ENCODE measurements at regions not wholly inside any gene's neighbourhood (a gene's known extent, or its start where the extent isn't known, plus 50 kb on each side); places are given as distances from the start of the nearest gene placed in this dataset.

DNA sequence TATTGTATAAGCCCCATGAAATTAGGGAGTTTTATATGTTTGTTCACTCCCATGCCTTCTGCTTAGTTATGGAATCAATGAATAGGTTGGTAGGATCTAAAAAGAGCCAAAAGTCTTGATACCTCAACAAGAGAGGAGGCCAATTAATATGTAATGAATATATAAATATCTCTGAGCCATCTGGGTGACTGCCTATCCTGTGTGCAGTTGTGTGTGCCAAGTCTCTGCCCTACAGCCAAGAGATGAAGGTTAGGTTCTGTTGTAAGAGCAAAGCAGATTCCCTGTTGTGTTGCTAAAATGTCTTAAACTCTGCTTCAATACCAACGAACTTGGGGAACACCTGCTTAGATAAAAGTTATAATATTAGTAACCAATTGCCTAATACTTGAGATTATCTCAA, 61.8 kb upstream of the GORAB start:
- DNase-seq, result no peak

- DNase-seq, result no peak
These were observed 60.4 kb upstream of the GORAB start for GRCh38 chr1:170471398-170472053.

DNA sequence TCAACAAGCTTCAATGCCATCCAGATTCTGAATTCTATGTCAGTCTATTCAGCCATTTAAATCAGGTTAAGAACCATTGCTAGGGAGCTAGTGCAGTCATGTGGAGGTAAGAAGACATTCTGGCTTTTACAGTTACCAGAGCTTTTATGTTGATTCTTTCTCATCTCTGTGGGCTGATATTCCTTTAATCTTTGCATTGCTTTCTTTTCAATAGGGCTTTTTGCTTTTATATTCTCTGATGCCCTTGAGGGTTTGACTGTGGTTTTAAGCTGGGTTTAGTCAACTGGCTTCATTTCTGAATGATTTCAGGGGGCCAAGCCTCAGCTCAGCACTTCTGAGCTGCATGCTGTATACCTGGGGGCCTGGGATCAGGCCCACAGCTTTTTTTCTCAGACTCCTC, 51.0 kb upstream of the GORAB start:
- no peak for DNase-seq
